ENCODE measurements at regions not wholly inside any gene's neighbourhood (a gene's known extent, or its start where the extent isn't known, plus 50 kb on each side); places are given as distances from the start of the nearest gene placed in this dataset.

DNA sequence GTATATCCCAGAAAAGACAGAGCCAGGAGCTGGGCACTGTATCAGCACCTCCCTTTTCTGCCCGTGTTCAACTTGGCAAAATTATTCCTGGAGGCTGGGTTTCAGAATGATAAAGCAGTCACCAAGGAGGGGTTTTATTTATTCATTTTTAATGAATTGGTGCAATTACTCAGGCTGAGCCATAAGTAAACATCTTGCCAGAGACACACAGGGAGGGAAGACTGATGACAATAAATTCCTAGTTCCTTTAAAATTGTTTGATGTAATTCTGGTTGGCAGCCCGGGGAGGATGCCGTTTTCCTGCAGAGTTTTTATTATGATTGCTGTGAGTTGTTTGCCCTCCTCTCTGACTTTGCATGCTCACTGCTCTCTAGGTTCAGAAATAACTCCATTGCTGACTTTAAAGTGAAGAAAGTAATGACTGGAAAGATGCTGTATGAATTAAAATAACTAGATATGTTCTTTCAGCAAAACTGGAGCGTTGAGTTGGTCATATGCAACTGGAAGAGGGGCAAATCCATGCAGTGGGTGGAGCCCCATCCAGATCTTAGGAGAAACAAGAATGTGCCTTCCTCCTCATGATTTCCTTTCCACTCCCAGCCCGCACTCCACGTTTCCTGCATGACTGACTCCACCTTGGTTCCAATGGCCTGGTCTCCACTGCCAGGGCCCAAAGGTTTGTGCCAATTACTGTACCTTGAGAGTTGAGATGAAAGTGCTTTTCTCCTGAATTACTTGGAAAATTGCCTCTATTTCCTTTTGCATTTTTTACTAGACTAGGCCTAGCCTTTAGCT lies 182.1 kb downstream of the RFC3 start:
- peaks cover 0 to 15% (median 2%) of the 10 kb centered on the region in 6 donors for H3K9me3 Mint-ChIP-seq
- no peak for DNase-seq
- H3K4me1 Mint-ChIP-seq = no peaks in the 10 kb centered on the region
- H3K27me3 Mint-ChIP-seq (ENCODE audit: low read depth in 3 of 3) = peaks cover 0 to 1% (median 1%) of the 10 kb centered on the region in 3 donors
- no peak overlapping the region for H3K27ac Mint-ChIP-seq
- no peak overlapping the region for H3K4me3 Mint-ChIP-seq
- H3K36me3 Mint-ChIP-seq = no peaks in the 10 kb centered on the region

DNA sequence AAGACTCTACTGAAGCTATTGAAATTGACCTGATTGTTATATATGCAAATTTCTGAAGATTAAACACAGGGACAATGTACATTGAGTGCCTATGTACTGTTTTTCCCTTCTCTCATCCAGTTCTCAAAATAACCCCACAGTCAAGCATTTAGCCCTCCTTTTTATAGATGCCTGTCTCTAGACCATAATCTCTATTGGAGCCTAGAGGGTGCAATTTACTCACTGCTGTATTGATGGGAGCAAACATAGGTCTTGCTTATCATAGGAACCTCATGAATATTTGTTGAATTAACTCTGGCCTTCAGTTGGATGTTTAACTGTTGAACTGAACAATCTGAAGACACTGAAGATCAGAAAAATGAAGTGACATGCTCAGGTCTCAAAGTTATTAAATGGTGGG lies 183.0 kb downstream of the RFC3 start:
- no peak overlapping the region for H3K4me3 Mint-ChIP-seq
- peaks cover 0 to 1% (median 1%) of the 10 kb centered on the region in 3 donors for H3K27me3 Mint-ChIP-seq (ENCODE audit: low read depth in 3 of 3)

DNA sequence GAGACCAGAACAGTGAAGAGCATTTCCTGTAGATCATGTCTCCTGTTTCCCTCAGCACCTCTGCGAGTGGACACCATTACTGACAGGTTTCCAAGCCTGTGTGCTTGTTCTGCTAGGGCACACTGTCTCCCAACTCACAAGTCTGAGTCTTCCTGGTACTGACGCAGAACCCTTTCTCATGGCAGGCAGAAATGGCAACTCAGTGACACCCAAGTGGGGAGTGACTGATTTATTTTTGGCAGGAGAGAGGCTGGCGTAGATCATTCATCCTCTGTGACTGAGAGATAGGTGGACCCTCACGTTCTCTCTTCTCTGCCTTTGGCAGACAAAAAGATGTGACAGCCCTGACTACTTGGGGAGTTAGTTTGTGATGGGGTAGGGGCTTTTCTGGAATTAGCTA lies 183.4 kb downstream of the RFC3 start:
- DNase-seq = no peak
- Mint-ChIP-seq H3K4me3 (no peak overlapping the region), H3K4me1 (no peaks in the 10 kb centered on the region), H3K9me3 (peaks cover 0 to 21% (median 2%) of the 10 kb centered on the region in 6 donors), H3K36me3 (no peaks in the 10 kb centered on the region), H3K27me3 (ENCODE audit: low read depth in 3 of 3) (peaks cover 0 to 1% (median 1%) of the 10 kb centered on the region in 3 donors), H3K27ac (no peak overlapping the region)

More for the DNA sequence above, 183.0 kb downstream of the RFC3 start:
- Mint-ChIP-seq H3K4me1 (no peaks in the 10 kb centered on the region), H3K36me3 (no peaks in the 10 kb centered on the region), H3K9me3 (peaks cover 0 to 21% (median 2%) of the 10 kb centered on the region in 6 donors), H3K27ac (no peak overlapping the region)
- no peak for DNase-seq

DNA sequence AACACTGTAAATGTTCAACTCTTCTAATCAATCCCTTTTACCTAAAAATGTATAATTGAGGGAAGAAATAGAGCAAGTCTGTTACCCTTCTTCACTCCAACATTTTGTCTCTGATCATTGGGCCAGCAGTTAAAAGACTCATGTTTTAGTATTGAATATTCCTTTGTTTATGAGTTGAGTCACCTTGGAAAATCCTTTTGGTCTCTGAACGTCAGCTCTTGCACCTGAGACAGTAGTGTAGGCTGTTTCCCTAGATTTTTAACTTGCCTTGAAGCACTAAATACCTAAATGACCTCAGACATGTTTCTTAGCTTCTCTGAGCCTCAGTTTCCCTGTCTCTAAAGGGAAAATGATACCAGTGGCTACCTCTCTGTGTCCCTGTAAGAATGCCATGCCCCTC lies 184.2 kb downstream of the RFC3 start:
- DNase-seq = no peak
- Mint-ChIP-seq H3K4me1 (no peaks in the 10 kb centered on the region), H3K27ac (no peak overlapping the region), H3K36me3 (no peaks in the 10 kb centered on the region), H3K9me3 (peaks cover 0 to 15% (median 2%) of the 10 kb centered on the region in 6 donors), H3K4me3 (no peak overlapping the region), H3K27me3 (ENCODE audit: low read depth in 3 of 3) (peaks cover 0 to 5% (median 1%) of the 10 kb centered on the region in 3 donors)

DNA sequence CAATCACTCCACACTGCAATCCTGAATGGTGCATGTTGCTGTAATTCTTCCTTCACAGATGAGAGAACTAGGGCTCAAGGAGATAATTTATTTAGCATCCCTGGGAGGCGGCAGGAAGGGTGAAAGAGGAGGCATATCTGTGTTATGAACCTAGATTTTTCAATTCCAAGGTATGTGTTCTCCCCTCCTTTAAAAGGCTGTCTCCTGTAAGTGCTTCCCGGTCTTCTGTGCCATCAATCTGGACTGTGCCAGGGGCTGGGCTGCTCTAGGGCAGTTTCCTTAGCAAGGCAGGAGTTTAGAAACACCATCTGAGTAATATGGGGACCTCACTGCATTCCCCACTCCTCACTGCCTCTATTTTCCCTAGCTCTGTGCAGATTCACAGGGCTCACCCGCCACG lies 185.0 kb downstream of the RFC3 start:
- no peaks in the 10 kb centered on the region for H3K36me3 Mint-ChIP-seq
- no peak overlapping the region for H3K4me3 Mint-ChIP-seq
- H3K27me3 Mint-ChIP-seq (ENCODE audit: low read depth in 3 of 3) = peaks cover 0 to 5% (median 0%) of the 10 kb centered on the region in 3 donors
- no peak for DNase-seq
- H3K9me3 Mint-ChIP-seq = peaks cover 0 to 7% (median 2%) of the 10 kb centered on the region in 6 donors
- no peaks in the 10 kb centered on the region for H3K4me1 Mint-ChIP-seq
- H3K27ac Mint-ChIP-seq = no peak overlapping the region

DNA sequence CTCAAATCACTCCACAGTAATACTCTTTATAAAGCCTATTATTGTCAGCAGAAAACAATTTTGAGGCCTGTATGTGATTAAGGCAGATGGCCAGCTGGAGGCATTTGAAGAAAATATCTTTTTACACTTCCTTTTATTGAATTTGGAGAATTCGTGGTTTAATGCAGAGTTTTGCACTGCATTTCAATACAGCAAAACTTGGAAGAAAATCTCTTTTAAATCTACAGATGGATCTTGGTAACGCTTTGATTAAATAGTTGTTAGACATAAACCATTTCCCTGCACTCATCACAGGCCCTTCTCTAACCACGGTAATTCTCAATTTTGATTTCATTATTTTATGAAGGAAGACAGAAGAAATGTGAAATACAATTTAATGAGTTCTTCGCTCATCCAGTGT lies 185.7 kb downstream of the RFC3 start:
- no peaks in the 10 kb centered on the region for H3K36me3 Mint-ChIP-seq
- H3K9me3 Mint-ChIP-seq = peaks cover 0 to 6% (median 2%) of the 10 kb centered on the region in 6 donors
- no peak overlapping the region for H3K27ac Mint-ChIP-seq
- no peaks in the 10 kb centered on the region for H3K4me1 Mint-ChIP-seq
- no peak for DNase-seq
- H3K4me3 Mint-ChIP-seq = no peak overlapping the region
- peaks cover 0 to 5% (median 0%) of the 10 kb centered on the region in 3 donors for H3K27me3 Mint-ChIP-seq (ENCODE audit: low read depth in 3 of 3)

DNA sequence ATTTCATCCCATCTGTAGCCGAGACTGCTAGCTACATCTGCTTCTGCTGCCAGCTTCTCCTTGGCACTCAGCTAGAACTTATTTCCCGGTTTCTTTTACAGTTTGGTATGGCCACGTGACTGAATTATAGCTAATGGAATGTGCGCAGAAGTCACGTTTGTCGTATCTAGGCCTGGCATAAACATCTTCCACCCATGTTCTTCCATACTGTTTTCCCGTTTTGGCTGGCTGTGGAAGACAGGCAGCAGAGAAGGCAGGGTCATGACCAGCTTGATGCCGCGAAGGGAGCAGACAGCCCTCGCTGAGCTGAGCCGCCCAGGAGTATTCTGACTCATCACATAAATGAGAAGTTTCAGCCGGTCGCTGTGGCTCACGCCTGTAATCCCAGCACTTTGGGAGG lies 186.7 kb downstream of the RFC3 start:
- no peaks in the 10 kb centered on the region for H3K36me3 Mint-ChIP-seq
- H3K4me1 Mint-ChIP-seq = no peaks in the 10 kb centered on the region
- peaks cover 0 to 6% (median 2%) of the 10 kb centered on the region in 6 donors for H3K9me3 Mint-ChIP-seq
- H3K4me3 Mint-ChIP-seq = no peak overlapping the region
- H3K27ac Mint-ChIP-seq = no peak overlapping the region
- DNase-seq = no peak
- H3K27me3 Mint-ChIP-seq (ENCODE audit: low read depth in 3 of 3) = peaks cover 0 to 5% (median 0%) of the 10 kb centered on the region in 3 donors

DNA sequence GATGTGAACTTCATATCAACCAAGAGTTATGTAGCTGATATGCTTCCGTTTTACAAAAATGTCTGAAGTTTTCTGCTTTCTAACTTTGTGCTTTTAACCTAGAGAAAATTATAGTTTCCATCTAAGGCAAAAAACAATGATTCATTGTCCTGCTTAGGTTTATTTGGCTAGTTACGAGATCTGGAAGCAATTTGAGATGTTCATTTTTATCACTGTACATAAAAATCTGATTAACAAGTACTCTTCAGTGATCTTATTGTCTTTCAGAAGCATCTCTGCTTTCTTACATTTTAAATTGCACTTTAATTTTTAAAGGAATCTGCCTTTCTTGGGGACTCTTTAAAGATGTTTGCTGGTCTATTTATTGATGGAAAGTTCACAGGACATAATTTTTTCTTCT lies 188.1 kb downstream of the RFC3 start:
- peaks cover 0 to 11% (median 2%) of the 10 kb centered on the region in 6 donors for H3K9me3 Mint-ChIP-seq
- H3K4me3 Mint-ChIP-seq = no peak overlapping the region
- H3K27ac Mint-ChIP-seq = no peak overlapping the region
- peaks cover 0 to 3% (median 0%) of the 10 kb centered on the region in 3 donors for H3K36me3 Mint-ChIP-seq
- peaks cover 0 to 5% (median 0%) of the 10 kb centered on the region in 3 donors for H3K27me3 Mint-ChIP-seq (ENCODE audit: low read depth in 3 of 3)
- DNase-seq = no peak
- H3K4me1 Mint-ChIP-seq = no peaks in the 10 kb centered on the region

DNA sequence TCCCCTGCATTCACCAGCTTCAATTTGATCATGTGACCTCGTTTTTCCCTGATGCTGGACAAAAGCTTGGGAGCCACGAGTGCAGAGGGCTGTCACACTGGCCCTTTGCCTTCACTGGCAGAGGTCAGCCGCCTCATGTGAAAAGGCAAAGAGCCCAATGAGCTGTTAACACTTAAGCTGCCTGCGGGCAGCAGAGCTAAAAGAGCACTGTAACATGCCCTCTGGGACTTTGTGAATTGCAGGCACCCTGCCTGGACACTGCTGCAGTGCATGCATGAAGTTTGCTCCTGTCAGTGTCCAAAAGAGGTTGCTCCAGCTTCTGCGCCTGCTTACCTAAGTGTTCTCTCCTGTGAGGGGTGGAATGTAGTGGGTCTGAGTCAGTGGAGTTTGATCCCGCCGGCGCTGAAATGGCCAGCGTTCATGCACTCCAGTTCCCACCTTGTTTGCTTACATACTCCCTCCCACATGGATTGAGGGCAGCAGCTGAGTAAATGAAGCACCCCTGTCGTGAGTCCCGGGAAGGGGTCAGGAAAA lies 193.7 kb downstream of the RFC3 start:
- DNase-seq = no peak
- peaks cover 0 to 3% (median 0%) of the 10 kb centered on the region in 3 donors for H3K36me3 Mint-ChIP-seq
- peaks cover 0 to 3% (median 0%) of the 10 kb centered on the region in 3 donors for H3K27me3 Mint-ChIP-seq (ENCODE audit: low read depth in 3 of 3)
- peaks cover 0 to 18% (median 4%) of the 10 kb centered on the region in 6 donors for H3K9me3 Mint-ChIP-seq
- no peak overlapping the region for H3K4me3 Mint-ChIP-seq
- no peak overlapping the region for H3K27ac Mint-ChIP-seq
- no peaks in the 10 kb centered on the region for H3K4me1 Mint-ChIP-seq

DNA sequence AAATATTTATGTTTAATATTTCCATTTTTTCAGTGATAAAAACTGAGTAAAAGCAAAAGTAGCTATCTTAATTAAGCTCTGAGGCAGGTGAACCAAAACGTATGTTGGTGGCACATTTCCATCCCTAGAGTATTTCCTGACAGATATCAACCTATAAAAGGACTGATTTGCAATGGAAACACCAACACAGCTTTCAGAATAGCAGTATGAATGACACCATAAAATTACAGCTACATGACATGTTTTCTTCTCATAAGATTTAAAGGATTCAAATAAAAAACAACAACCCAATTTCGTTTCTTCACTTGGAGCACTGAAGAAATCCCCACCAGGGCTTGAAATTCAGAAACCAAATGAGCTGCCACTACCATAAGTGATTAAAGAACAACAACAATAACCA lies 194.4 kb downstream of the RFC3 start:
- DNase-seq = no peak
- Mint-ChIP-seq H3K9me3 (peaks cover 0 to 18% (median 4%) of the 10 kb centered on the region in 6 donors), H3K4me3 (no peak overlapping the region), H3K27me3 (ENCODE audit: low read depth in 3 of 3) (peaks cover 0 to 1% (median 0%) of the 10 kb centered on the region in 3 donors), H3K27ac (no peak overlapping the region), H3K36me3 (peaks cover 0 to 3% (median 0%) of the 10 kb centered on the region in 3 donors), H3K4me1 (no peaks in the 10 kb centered on the region)

DNA sequence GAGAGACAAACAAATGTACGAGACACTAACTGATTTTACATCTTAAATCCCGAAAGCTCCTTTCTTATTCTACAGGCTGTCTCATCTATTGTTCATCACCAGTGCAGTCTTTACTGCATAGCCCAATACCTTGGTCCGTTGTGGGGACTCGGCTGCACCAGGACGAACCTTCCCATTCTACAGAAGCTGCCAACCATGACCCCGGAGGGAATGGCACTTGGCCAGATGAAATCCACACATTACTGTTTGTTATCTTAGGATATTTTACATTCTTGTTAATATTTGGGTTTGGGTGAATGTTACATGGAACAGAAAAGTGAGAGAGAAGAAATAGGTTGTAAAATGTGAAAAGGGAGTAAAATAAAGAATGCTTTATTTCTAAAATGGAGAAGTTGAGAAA lies 195.1 kb downstream of the RFC3 start:
- H3K9me3 Mint-ChIP-seq = peaks cover 0 to 18% (median 4%) of the 10 kb centered on the region in 6 donors
- H3K36me3 Mint-ChIP-seq = peaks cover 0 to 3% (median 0%) of the 10 kb centered on the region in 3 donors
- peaks cover 0 to 1% (median 0%) of the 10 kb centered on the region in 3 donors for H3K27me3 Mint-ChIP-seq (ENCODE audit: low read depth in 3 of 3)
- DNase-seq = no peak
- H3K27ac Mint-ChIP-seq = no peak overlapping the region
- no peaks in the 10 kb centered on the region for H3K4me1 Mint-ChIP-seq
- no peak overlapping the region for H3K4me3 Mint-ChIP-seq

DNA sequence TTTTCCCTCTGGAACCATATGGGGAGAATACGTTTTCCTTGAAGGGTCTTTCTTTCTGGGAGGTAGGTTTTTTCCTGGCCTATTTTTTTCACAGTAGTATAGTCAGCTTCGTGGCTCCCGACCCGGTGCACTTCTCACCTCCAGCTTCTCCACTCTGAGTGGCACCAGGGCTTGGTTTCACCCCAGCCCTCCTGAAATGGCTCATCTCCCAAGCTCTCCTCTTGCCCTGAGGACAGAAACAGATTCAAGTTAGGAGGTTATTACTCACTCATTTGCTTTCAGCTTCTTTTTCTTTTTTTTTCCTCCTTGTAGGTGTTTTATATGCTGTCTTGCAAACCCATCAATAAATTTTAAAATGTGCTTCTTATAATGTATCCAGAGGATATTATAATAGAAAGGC lies 199.3 kb downstream of the RFC3 start:
- Mint-ChIP-seq H3K36me3 (no peaks in the 10 kb centered on the region), H3K9me3 (peaks cover 2 to 26% (median 12%) of the 10 kb centered on the region in 6 donors), H3K27me3 (ENCODE audit: low read depth in 3 of 3) (peaks cover 0 to 1% (median 0%) of the 10 kb centered on the region in 3 donors), H3K27ac (no peak overlapping the region), H3K4me3 (no peak overlapping the region), H3K4me1 (no peaks in the 10 kb centered on the region)
- no peak for DNase-seq

DNA sequence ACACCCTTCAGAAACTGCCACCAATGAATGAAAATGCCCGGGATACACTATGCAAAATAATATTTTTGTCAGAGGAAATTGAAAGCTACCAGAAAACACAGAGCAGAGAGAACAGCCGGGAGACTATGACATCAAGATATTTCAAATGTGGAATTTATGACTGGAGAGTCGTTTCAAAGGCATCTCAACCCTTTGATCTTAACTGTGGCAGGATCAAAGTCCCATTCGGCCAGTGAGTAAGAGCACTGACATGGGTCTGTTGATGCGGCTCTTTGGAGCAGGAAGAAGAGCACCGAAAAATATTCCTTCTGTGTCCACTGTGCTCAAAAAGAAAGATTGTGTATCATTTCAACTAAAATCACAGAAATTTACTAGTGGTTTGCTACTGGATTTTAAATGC lies 201.9 kb downstream of the RFC3 start:
- Mint-ChIP-seq H3K27me3 (ENCODE audit: low read depth in 3 of 3) (peaks cover 0 to 3% (median 0%) of the 10 kb centered on the region in 3 donors), H3K27ac (no peak overlapping the region), H3K9me3 (peaks cover 3 to 20% (median 9%) of the 10 kb centered on the region in 6 donors), H3K36me3 (no peaks in the 10 kb centered on the region), H3K4me1 (no peaks in the 10 kb centered on the region), H3K4me3 (no peak overlapping the region)
- no peak for DNase-seq

DNA sequence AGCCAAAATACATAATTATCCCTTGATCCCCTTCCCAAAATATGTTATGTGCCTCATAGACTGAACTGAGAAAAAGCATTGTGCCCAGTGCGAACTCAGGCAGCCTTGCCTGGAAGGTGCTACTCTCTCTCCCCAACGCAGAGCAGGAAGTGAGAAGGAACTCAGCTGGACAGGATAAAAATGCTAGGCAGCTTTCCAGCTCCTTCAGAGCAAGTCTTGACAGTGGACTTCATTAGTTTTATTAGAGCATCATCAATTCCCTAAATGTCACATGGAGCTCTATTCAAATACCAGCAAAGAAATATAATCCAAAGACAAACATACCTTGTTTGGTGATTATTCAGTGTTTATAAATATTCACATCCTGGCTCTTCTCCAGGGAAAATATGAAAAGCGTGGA lies 202.4 kb downstream of the RFC3 start:
- Mint-ChIP-seq H3K9me3 (peaks cover 3 to 20% (median 9%) of the 10 kb centered on the region in 6 donors), H3K27me3 (ENCODE audit: low read depth in 3 of 3) (peaks cover 0 to 3% (median 0%) of the 10 kb centered on the region in 3 donors), H3K36me3 (no peaks in the 10 kb centered on the region), H3K4me3 (no peak overlapping the region), H3K27ac (no peak overlapping the region), H3K4me1 (no peaks in the 10 kb centered on the region)
- no peak for DNase-seq

Measured in immature natural killer cell (primary cell).